ENCODE measurements at regions not wholly inside any gene's neighbourhood (a gene's known extent, or its start where the extent isn't known, plus 50 kb on each side); places are given as distances from the start of the nearest gene placed in this dataset.

DNA sequence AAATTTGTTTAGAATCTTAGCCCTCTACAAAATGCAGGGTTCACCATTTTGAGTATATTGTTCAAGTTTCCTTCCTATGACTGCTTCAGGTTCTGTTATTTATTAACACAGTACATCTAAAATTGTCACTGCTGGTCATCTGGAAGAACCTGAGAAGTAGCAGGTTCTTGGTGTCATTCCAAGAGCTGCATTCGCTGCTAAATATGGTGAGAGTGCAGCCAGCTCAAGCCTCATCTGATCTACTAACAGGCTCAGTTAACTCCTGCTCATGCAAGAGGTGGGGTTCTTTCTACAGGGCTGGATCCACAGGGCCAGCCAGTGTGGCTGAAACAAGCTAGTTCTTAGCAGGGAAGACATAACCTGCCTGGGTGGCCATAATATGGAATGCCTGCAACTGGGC lies 1946.1 kb downstream of the TP53TG3F start:
- no peaks in the 10 kb centered on the region for H3K79me1 ChIP-seq (ENCODE audit: insufficient read depth, low read depth, low read length, poor library complexity, severe bottlenecking)
- H3K9me3 Mint-ChIP-seq, result peaks cover 82 to 86% of the 10 kb centered on the region in 2 experiments
- H3K9ac ChIP-seq (ENCODE audit: extremely low read depth, insufficient read length, low read length), result no peak overlapping the region
- H4K91ac ChIP-seq (ENCODE audit: insufficient read length, low read depth, low read length), result no peak overlapping the region
- no peaks in the 10 kb centered on the region for H3K4me1 ChIP-seq (ENCODE audit: insufficient read depth, low read length)
- H2BK12ac ChIP-seq (ENCODE audit: insufficient read length, low read depth, low read length), result no peak overlapping the region
- H4K8ac ChIP-seq (replicated peaks; ENCODE audit: insufficient read length, low read depth, low read length), result no peak overlapping the region
- WGBS (ENCODE audit: extremely low coverage, insufficient read length, low lambda C conversion rate), result no CpG with 5 or more reads among the region's 1 CpG
- H3K27ac Mint-ChIP-seq, result no peak overlapping the region
- no peak for DNase-seq
- no peak overlapping the region for H4K5ac ChIP-seq (ENCODE audit: insufficient read length, low read depth, low read length)
- H3K9me3 ChIP-seq (ENCODE audit: control insufficient read depth, low read depth, low read length), result peaks cover 88% of the 10 kb centered on the region
- H3K36me3 Mint-ChIP-seq (ENCODE audit: insufficient read depth in 1 of 3, low read depth in 3 of 3), result peaks cover 0 to 23% (median 1%) of the 10 kb centered on the region in 3 experiments; a peak in 5 of 7 replicates
- TF ChIP-seq, protein P1, sequence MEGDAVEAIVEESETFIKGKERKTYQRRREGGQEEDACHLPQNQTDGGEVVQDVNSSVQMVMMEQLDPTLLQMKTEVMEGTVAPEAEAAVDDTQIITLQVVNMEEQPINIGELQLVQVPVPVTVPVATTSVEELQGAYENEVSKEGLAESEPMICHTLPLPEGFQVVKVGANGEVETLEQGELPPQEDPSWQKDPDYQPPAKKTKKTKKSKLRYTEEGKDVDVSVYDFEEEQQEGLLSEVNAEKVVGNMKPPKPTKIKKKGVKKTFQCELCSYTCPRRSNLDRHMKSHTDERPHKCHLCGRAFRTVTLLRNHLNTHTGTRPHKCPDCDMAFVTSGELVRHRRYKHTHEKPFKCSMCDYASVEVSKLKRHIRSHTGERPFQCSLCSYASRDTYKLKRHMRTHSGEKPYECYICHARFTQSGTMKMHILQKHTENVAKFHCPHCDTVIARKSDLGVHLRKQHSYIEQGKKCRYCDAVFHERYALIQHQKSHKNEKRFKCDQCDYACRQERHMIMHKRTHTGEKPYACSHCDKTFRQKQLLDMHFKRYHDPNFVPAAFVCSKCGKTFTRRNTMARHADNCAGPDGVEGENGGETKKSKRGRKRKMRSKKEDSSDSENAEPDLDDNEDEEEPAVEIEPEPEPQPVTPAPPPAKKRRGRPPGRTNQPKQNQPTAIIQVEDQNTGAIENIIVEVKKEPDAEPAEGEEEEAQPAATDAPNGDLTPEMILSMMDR (conservative IDR thresholded peaks at IDR 0.05), result no peak
- H3T11ph ChIP-seq (ENCODE audit: low read length), result no peak overlapping the region
- H3K18ac ChIP-seq (ENCODE audit: insufficient read length, low read depth, low read length), result no peak overlapping the region
- no peak overlapping the region for H3K27ac ChIP-seq (ENCODE audit: insufficient read length, low read depth, low read length)
- no peaks in the 10 kb centered on the region for H4K20me1 ChIP-seq (ENCODE audit: control insufficient read depth, insufficient read depth, insufficient read length)
- H2BK20ac ChIP-seq (ENCODE audit: low read depth, low read length, poor library complexity, severe bottlenecking), result no peak overlapping the region
- H2AFZ ChIP-seq (ENCODE audit: low read length), result no peak overlapping the region
- H3K23me2 ChIP-seq (ENCODE audit: insufficient read length, low read depth, low read length, poor library complexity, severe bottlenecking), result no peaks in the 10 kb centered on the region
- no peaks in the 10 kb centered on the region for H3K27me3 Mint-ChIP-seq (ENCODE audit: low read depth)
- H3K4me1 Mint-ChIP-seq, result no peaks in the 10 kb centered on the region
- no peak overlapping the region for H2AK5ac ChIP-seq (ENCODE audit: insufficient read length, low read length)
- H3K79me2 ChIP-seq (ENCODE audit: insufficient read depth, low read length), result no peaks in the 10 kb centered on the region
- H3K14ac ChIP-seq (ENCODE audit: insufficient read depth, low read length), result no peak overlapping the region
- H3K56ac ChIP-seq (ENCODE audit: insufficient read length, low read depth, low read length), result no peak overlapping the region
- H2BK15ac ChIP-seq (ENCODE audit: low read depth, low read length), result no peak overlapping the region
- H3K27me3 ChIP-seq (ENCODE audit: insufficient read depth, low read length), result no peaks in the 10 kb centered on the region; the same call in 1 of the 2 replicates
- no peak overlapping the region for H3K4me2 ChIP-seq (ENCODE audit: insufficient read depth, insufficient read length, low read length)
- H3K4me3 Mint-ChIP-seq, result no peak overlapping the region
- H3K23ac ChIP-seq (ENCODE audit: insufficient read length, low read depth, low read length), result no peak overlapping the region
- no peak overlapping the region for H2BK5ac ChIP-seq (ENCODE audit: insufficient read length, low read length)
- no peak overlapping the region for H3K4ac ChIP-seq (ENCODE audit: low read depth, low read length)
- H2BK120ac ChIP-seq (ENCODE audit: low read depth, low read length, poor library complexity, severe bottlenecking), result no peak overlapping the region

Measured in H9 (cell line).